ENCODE measurements at regions not wholly inside any gene's neighbourhood (a gene's known extent, or its start where the extent isn't known, plus 50 kb on each side); places are given as distances from the start of the nearest gene placed in this dataset.
A peak's percentile ranks its signal among the peaks of the same experiment; 100 is the strongest.

- no peaks in the 10 kb centered on the region for H3K79me2 ChIP-seq (ENCODE audit: control insufficient read depth in 1 of 2, insufficient read depth in 2 of 2, low read length in 2 of 2)
- H3K9ac ChIP-seq (replicated peaks in 1 of 4; ENCODE audit: extremely low read depth in 1 of 4, low read depth in 3 of 4, low read length in 3 of 4): no peak overlapping the region
- no peak overlapping the region for H3K23ac ChIP-seq (ENCODE audit: insufficient read length)
- DNase-seq (ENCODE audit: low read depth in 1 of 2, low spot score in 2 of 2): no peak
- no peak overlapping the region for H3K4me2 ChIP-seq (ENCODE audit: insufficient read depth in 1 of 2, low read depth in 2 of 2, low read length in 2 of 2)
- no peak overlapping the region for H2BK20ac ChIP-seq (ENCODE audit: low read length)
- no peak overlapping the region for H2BK12ac ChIP-seq (ENCODE audit: low read depth, low read length)
- H2BK15ac ChIP-seq (ENCODE audit: low read length): no peak overlapping the region
- H3K14ac ChIP-seq (ENCODE audit: insufficient read length): no peak overlapping the region
- H4K5ac ChIP-seq (ENCODE audit: insufficient read length, low read depth, low read length): peak overlapping the region; percentile 44
- FAIRE-seq: no peak
- no peak overlapping the region for H2AFZ ChIP-seq (ENCODE audit: low read length)
- H3K23me2 ChIP-seq (ENCODE audit: low read depth, low read length): no peaks in the 10 kb centered on the region
- ChIA-PET POLR2A (ENCODE audit: partially characterized antibody) (no interaction called here), CTCF (ENCODE audit: partially characterized antibody) (no interaction called here)
- peaks cover 0 to 3% (median 0%) of the 10 kb centered on the region in 4 experiments; a peak in 1 of 7 replicates for H3K4me1 ChIP-seq (replicated peaks in 1 of 4; ENCODE audit: control insufficient read depth in 3 of 4, insufficient read depth in 4 of 4, low read length in 3 of 4)
- peaks cover 0 to 7% of the 10 kb centered on the region in 2 experiments; a peak in 1 of 4 replicates for H3K9me3 ChIP-seq (ENCODE audit: insufficient read depth in 2 of 2, low read depth in 1 of 2, low read length in 1 of 2)
- H3K36me3 ChIP-seq (ENCODE audit: control insufficient read depth in 2 of 4, insufficient read depth in 4 of 4, low read length in 3 of 4): no peaks in the 10 kb centered on the region; a peak in 1 of 8 replicates
- no peak overlapping the region for H4K8ac ChIP-seq (ENCODE audit: extremely low read depth, insufficient read depth, low read length)
- no peak overlapping the region for H3K56ac ChIP-seq (replicated peaks; ENCODE audit: insufficient read length, low read depth, low read length)
- no peak overlapping the region for H4K91ac ChIP-seq (replicated peaks; ENCODE audit: insufficient read length, low read length)
- no peak overlapping the region for H2BK5ac ChIP-seq (ENCODE audit: low read depth, low read length)
- no peaks in the 10 kb centered on the region for H4K20me1 ChIP-seq (replicated peaks in 1 of 2; ENCODE audit: control insufficient read depth in 1 of 2, insufficient read depth in 2 of 2, low read length in 2 of 2)
- no peak overlapping the region for H2AK5ac ChIP-seq (ENCODE audit: low read depth, low read length)
- H3K4me3 ChIP-seq (ENCODE audit: extremely low read depth in 1 of 4, insufficient read depth in 2 of 4, low read depth in 3 of 4, low read length in 4 of 4): no peak overlapping the region
- no peaks in the 10 kb centered on the region for H3K79me1 ChIP-seq (ENCODE audit: low read depth, low read length)
- no peak overlapping the region for H3K27ac ChIP-seq (ENCODE audit: low read depth, low read length)
- H3K4ac ChIP-seq (replicated peaks; ENCODE audit: insufficient read length, low read depth, low read length): no peak overlapping the region
- no peaks in the 10 kb centered on the region for H3K27me3 ChIP-seq (replicated peaks in 1 of 4; ENCODE audit: control insufficient read depth in 3 of 4, extremely low read depth in 1 of 4, insufficient read depth in 3 of 4, low read length in 3 of 4)
- 36% methylated on average over 1 of the region's 1 CpG; no CpG with 5 or more reads in 1 of the 2 experiments for WGBS, 2 experiments (ENCODE audit: extremely low coverage in 1 of 2, insufficient coverage in 1 of 2, insufficient read length in 1 of 2, insufficient replicate concordance in 2 of 2, low coverage in 1 of 2, low lambda C conversion rate in 2 of 2, missing lambda C conversion rate in 1 of 2)
- H3K18ac ChIP-seq (ENCODE audit: extremely low read depth, low read length): no peak overlapping the region
- no peak overlapping the region for H2BK120ac ChIP-seq (replicated peaks; ENCODE audit: low read depth, low read length)
- TF ChIP-seq, protein P1, sequence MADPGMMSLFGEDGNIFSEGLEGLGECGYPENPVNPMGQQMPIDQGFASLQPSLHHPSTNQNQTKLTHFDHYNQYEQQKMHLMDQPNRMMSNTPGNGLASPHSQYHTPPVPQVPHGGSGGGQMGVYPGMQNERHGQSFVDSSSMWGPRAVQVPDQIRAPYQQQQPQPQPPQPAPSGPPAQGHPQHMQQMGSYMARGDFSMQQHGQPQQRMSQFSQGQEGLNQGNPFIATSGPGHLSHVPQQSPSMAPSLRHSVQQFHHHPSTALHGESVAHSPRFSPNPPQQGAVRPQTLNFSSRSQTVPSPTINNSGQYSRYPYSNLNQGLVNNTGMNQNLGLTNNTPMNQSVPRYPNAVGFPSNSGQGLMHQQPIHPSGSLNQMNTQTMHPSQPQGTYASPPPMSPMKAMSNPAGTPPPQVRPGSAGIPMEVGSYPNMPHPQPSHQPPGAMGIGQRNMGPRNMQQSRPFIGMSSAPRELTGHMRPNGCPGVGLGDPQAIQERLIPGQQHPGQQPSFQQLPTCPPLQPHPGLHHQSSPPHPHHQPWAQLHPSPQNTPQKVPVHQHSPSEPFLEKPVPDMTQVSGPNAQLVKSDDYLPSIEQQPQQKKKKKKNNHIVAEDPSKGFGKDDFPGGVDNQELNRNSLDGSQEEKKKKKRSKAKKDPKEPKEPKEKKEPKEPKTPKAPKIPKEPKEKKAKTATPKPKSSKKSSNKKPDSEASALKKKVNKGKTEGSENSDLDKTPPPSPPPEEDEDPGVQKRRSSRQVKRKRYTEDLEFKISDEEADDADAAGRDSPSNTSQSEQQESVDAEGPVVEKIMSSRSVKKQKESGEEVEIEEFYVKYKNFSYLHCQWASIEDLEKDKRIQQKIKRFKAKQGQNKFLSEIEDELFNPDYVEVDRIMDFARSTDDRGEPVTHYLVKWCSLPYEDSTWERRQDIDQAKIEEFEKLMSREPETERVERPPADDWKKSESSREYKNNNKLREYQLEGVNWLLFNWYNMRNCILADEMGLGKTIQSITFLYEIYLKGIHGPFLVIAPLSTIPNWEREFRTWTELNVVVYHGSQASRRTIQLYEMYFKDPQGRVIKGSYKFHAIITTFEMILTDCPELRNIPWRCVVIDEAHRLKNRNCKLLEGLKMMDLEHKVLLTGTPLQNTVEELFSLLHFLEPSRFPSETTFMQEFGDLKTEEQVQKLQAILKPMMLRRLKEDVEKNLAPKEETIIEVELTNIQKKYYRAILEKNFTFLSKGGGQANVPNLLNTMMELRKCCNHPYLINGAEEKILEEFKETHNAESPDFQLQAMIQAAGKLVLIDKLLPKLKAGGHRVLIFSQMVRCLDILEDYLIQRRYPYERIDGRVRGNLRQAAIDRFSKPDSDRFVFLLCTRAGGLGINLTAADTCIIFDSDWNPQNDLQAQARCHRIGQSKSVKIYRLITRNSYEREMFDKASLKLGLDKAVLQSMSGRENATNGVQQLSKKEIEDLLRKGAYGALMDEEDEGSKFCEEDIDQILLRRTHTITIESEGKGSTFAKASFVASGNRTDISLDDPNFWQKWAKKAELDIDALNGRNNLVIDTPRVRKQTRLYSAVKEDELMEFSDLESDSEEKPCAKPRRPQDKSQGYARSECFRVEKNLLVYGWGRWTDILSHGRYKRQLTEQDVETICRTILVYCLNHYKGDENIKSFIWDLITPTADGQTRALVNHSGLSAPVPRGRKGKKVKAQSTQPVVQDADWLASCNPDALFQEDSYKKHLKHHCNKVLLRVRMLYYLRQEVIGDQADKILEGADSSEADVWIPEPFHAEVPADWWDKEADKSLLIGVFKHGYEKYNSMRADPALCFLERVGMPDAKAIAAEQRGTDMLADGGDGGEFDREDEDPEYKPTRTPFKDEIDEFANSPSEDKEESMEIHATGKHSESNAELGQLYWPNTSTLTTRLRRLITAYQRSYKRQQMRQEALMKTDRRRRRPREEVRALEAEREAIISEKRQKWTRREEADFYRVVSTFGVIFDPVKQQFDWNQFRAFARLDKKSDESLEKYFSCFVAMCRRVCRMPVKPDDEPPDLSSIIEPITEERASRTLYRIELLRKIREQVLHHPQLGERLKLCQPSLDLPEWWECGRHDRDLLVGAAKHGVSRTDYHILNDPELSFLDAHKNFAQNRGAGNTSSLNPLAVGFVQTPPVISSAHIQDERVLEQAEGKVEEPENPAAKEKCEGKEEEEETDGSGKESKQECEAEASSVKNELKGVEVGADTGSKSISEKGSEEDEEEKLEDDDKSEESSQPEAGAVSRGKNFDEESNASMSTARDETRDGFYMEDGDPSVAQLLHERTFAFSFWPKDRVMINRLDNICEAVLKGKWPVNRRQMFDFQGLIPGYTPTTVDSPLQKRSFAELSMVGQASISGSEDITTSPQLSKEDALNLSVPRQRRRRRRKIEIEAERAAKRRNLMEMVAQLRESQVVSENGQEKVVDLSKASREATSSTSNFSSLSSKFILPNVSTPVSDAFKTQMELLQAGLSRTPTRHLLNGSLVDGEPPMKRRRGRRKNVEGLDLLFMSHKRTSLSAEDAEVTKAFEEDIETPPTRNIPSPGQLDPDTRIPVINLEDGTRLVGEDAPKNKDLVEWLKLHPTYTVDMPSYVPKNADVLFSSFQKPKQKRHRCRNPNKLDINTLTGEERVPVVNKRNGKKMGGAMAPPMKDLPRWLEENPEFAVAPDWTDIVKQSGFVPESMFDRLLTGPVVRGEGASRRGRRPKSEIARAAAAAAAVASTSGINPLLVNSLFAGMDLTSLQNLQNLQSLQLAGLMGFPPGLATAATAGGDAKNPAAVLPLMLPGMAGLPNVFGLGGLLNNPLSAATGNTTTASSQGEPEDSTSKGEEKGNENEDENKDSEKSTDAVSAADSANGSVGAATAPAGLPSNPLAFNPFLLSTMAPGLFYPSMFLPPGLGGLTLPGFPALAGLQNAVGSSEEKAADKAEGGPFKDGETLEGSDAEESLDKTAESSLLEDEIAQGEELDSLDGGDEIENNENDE (IDR thresholded peaks at IDR 0.05; ENCODE audit: insufficient replicate concordance, low read length): no peak
These were observed 251.3 kb downstream of the CDCA7 start for GRCh38 chr2:173605994-173606393.
